ENCODE measurements at regions not wholly inside any gene's neighbourhood (a gene's known extent, or its start where the extent isn't known, plus 50 kb on each side); places are given as distances from the start of the nearest gene placed in this dataset.

- no peak overlapping the region for H3K27ac Mint-ChIP-seq (ENCODE audit: unreplicated experiment)
Observed at GRCh38 chr5:91977579-91977978, 594.5 kb upstream of the ARRDC3 start.

DNA sequence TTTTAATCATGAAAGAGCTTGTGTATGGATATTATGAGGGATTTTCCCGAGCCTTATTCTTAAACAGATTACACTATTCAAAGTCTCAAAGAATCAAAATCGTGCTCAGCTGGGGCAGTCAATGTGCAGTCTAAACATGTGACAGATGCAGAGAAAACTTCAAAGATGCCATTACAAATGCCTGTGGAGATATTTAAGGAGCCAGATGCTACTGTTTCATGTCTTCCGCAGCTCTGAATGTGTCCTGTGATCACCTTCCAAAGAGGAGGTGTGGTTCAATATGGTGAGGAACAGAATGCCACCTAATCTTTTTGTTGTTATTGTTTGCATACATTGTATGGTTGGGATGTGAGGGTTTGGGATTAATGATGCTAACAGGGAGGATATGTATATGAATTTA lies 593.3 kb upstream of the ARRDC3 start:
- DNase-seq, result no peak
- TF ChIP-seq, protein P1, sequence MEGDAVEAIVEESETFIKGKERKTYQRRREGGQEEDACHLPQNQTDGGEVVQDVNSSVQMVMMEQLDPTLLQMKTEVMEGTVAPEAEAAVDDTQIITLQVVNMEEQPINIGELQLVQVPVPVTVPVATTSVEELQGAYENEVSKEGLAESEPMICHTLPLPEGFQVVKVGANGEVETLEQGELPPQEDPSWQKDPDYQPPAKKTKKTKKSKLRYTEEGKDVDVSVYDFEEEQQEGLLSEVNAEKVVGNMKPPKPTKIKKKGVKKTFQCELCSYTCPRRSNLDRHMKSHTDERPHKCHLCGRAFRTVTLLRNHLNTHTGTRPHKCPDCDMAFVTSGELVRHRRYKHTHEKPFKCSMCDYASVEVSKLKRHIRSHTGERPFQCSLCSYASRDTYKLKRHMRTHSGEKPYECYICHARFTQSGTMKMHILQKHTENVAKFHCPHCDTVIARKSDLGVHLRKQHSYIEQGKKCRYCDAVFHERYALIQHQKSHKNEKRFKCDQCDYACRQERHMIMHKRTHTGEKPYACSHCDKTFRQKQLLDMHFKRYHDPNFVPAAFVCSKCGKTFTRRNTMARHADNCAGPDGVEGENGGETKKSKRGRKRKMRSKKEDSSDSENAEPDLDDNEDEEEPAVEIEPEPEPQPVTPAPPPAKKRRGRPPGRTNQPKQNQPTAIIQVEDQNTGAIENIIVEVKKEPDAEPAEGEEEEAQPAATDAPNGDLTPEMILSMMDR (IDR thresholded peaks at IDR 0.05; ENCODE audit: partially characterized antibody, unreplicated experiment), result no peak
- Mint-ChIP-seq H3K27ac (ENCODE audit: unreplicated experiment) (no peak overlapping the region), H3K9me3 (ENCODE audit: unreplicated experiment) (no peaks in the 10 kb centered on the region), H3K4me3 (ENCODE audit: unreplicated experiment) (no peak overlapping the region), H3K36me3 (ENCODE audit: unreplicated experiment) (no peaks in the 10 kb centered on the region), H3K4me1 (ENCODE audit: low read depth, unreplicated experiment) (no peaks in the 10 kb centered on the region), H3K27me3 (ENCODE audit: unreplicated experiment) (no peaks in the 10 kb centered on the region)

More at GRCh38 chr5:91977579-91977978, 594.5 kb upstream of the ARRDC3 start:
- TF ChIP-seq, protein P1 (IDR thresholded peaks at IDR 0.05; ENCODE audit: partially characterized antibody, unreplicated experiment), result no peak
- Mint-ChIP-seq H3K36me3 (ENCODE audit: unreplicated experiment) (no peaks in the 10 kb centered on the region), H3K27me3 (ENCODE audit: unreplicated experiment) (peaks cover 2% of the 10 kb centered on the region), H3K4me1 (ENCODE audit: low read depth, unreplicated experiment) (no peaks in the 10 kb centered on the region), H3K4me3 (ENCODE audit: unreplicated experiment) (no peak overlapping the region), H3K9me3 (ENCODE audit: unreplicated experiment) (no peaks in the 10 kb centered on the region)
- no peak for DNase-seq

DNA sequence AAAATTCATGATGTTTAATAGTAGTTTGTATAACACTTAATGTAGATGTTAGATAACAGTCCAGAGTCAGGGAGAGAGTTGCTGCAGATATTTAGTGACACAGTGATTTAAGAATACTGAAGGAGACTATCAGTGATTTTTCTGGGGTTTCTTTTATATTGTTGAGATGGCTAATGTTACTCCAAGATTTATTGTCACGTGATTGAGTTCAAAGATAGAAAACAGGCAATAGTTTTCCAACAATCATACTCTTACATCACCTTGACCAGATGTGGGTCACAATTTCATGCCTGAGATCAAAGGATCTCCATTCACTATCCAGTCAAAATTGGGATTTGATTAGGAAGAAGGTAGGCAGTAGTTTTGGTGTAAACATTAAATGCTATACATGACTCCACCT lies 580.0 kb upstream of the ARRDC3 start:
- no peak for DNase-seq

GRCh38 chr5:91957666-91958065 lies 574.5 kb upstream of the ARRDC3 start:
- no peak overlapping the region for H3K27ac Mint-ChIP-seq (ENCODE audit: unreplicated experiment)

More for the DNA sequence above, 580.0 kb upstream of the ARRDC3 start:
- Mint-ChIP-seq H3K36me3 (ENCODE audit: unreplicated experiment) (no peaks in the 10 kb centered on the region), H3K27me3 (ENCODE audit: unreplicated experiment) (peaks cover 1% of the 10 kb centered on the region), H3K4me1 (ENCODE audit: low read depth, unreplicated experiment) (no peaks in the 10 kb centered on the region), H3K27ac (ENCODE audit: unreplicated experiment) (no peak overlapping the region), H3K9me3 (ENCODE audit: unreplicated experiment) (no peaks in the 10 kb centered on the region), H3K4me3 (ENCODE audit: unreplicated experiment) (no peak overlapping the region)
- TF ChIP-seq, protein P1 (IDR thresholded peaks at IDR 0.05; ENCODE audit: partially characterized antibody, unreplicated experiment), result no peak

GRCh38 chr5:91956738-91957137 lies 573.6 kb upstream of the ARRDC3 start:
- Mint-ChIP-seq H3K4me1 (ENCODE audit: low read depth, unreplicated experiment) (peaks cover 6% of the 10 kb centered on the region), H3K36me3 (ENCODE audit: unreplicated experiment) (no peaks in the 10 kb centered on the region), H3K4me3 (ENCODE audit: unreplicated experiment) (no peak overlapping the region), H3K9me3 (ENCODE audit: unreplicated experiment) (no peaks in the 10 kb centered on the region), H3K27ac (ENCODE audit: unreplicated experiment) (no peak overlapping the region), H3K27me3 (ENCODE audit: unreplicated experiment) (peaks cover 1% of the 10 kb centered on the region)
- DNase-seq, result no peak
- TF ChIP-seq, protein P1 (IDR thresholded peaks at IDR 0.05; ENCODE audit: partially characterized antibody, unreplicated experiment), result no peak

More at GRCh38 chr5:91957666-91958065, 574.5 kb upstream of the ARRDC3 start:
- H3K4me3 Mint-ChIP-seq (ENCODE audit: unreplicated experiment), result no peak overlapping the region
- DNase-seq, result no peak
- TF ChIP-seq, protein P1 (IDR thresholded peaks at IDR 0.05; ENCODE audit: partially characterized antibody, unreplicated experiment), result no peak
- peaks cover 1% of the 10 kb centered on the region for H3K27me3 Mint-ChIP-seq (ENCODE audit: unreplicated experiment)
- H3K4me1 Mint-ChIP-seq (ENCODE audit: low read depth, unreplicated experiment), result peaks cover 6% of the 10 kb centered on the region
- H3K36me3 Mint-ChIP-seq (ENCODE audit: unreplicated experiment), result no peaks in the 10 kb centered on the region
- no peaks in the 10 kb centered on the region for H3K9me3 Mint-ChIP-seq (ENCODE audit: unreplicated experiment)

Data from glutamatergic neuron (in vitro differentiated cells).